Activated T-helper 1 cell treated with anti-CD3 and anti-CD28 coated beads, Interleukin-12 subunit alpha, Interleukin-12 subunit beta, Interleukin-2, Interleukin-4 antibody, amounts not matched to agents 30 ng/mL and 10 ng/mL and 1 ng/mL, durations not matched to agents 14 hours and 24 hours and 36 hours (primary cell): ENCODE measurements at regions not wholly inside any gene's neighbourhood (a gene's known extent, or its start where the extent isn't known, plus 50 kb on each side); places are given as distances from the start of the nearest gene placed in this dataset.

Source experiments
- DNase-seq: peaks from one replicate; pipeline ENCODE4 v3.0.0; 2021; ENCODE audit warnings: low spot score
- H3K27ac Mint-ChIP-seq: one replicate; pipeline ENCODE4 v1.8.0; 2021; ENCODE audit warnings: mild to moderate bottlenecking, mixed read lengths
- H3K27me3 Mint-ChIP-seq: one replicate; pipeline ENCODE4 v1.8.0; 2022; ENCODE audit warnings: mild to moderate bottlenecking, moderate library complexity, mixed read lengths; ENCODE audit not compliant: insufficient read depth
- H3K36me3 Mint-ChIP-seq: one replicate; pipeline ENCODE4 v1.8.0; 2021; ENCODE audit warnings: low read depth, mixed read lengths
- H3K4me1 Mint-ChIP-seq: one replicate; pipeline ENCODE4 v1.8.0; 2021; ENCODE audit warnings: low read depth, mixed read lengths
- H3K4me3 Mint-ChIP-seq: one replicate; pipeline ENCODE4 v1.8.0; 2021; ENCODE audit warnings: mild to moderate bottlenecking, moderate library complexity, mixed read lengths
- H3K9me3 Mint-ChIP-seq: one replicate; pipeline ENCODE4 v1.8.0; 2021; ENCODE audit warnings: mixed read lengths
- intact Hi-C: fragments of 100-400 bp; cut with micrococcal nuclease; formaldehyde crosslinking; loops from one replicate; pipeline ENCODE4 v1.15.1; 2024

DNA sequence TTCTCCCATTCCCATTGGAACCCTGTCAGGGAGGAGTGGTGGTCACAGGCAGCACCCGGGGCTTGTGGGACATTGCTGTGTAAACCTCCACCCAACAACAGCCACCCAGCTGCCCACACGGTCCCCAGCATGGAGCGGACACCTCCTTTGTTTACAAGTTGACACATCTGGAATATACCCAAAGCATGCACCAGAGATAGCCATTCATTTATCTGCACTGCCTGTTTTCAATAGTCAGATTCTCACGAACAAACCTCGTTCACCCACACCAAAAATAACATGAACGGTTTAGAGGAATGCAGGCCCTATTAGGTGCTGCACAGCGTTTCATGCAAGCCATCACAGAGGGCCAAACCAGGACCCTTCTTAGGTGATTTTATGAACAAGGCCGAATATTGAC, 244.8 kb downstream of the FOXL1 start:
- intact Hi-C loops = no loop called here
- DNase-seq = no peak
- H3K27me3 Mint-ChIP-seq = peaks cover 20% of the 10 kb centered on the region
- no peak overlapping the region for H3K4me3 Mint-ChIP-seq
- no peaks in the 10 kb centered on the region for H3K36me3 Mint-ChIP-seq
- H3K27ac Mint-ChIP-seq = no peak overlapping the region
- H3K4me1 Mint-ChIP-seq = peaks cover 5% of the 10 kb centered on the region
- H3K9me3 Mint-ChIP-seq = no peaks in the 10 kb centered on the region

- Mint-ChIP-seq H3K36me3 (no peaks in the 10 kb centered on the region), H3K27me3 (peaks cover 23% of the 10 kb centered on the region), H3K9me3 (no peaks in the 10 kb centered on the region), H3K4me1 (peaks cover 5% of the 10 kb centered on the region), H3K27ac (no peak overlapping the region), H3K4me3 (no peak overlapping the region)
- intact Hi-C loops = no loop called here
- DNase-seq = no peak
Observed at GRCh38 chr16:86823888-86824671, 245.7 kb downstream of the FOXL1 start.

- H3K27ac Mint-ChIP-seq = no peak overlapping the region
- no peaks in the 10 kb centered on the region for H3K36me3 Mint-ChIP-seq
- intact Hi-C loops = no loop called here
- H3K4me3 Mint-ChIP-seq = no peak overlapping the region
- peaks cover 27% of the 10 kb centered on the region for H3K27me3 Mint-ChIP-seq
- DNase-seq = no peak
- H3K9me3 Mint-ChIP-seq = no peaks in the 10 kb centered on the region
- H3K4me1 Mint-ChIP-seq = peaks cover 5% of the 10 kb centered on the region
Observed at GRCh38 chr16:86824751-86825296, 246.5 kb downstream of the FOXL1 start.

- Mint-ChIP-seq H3K4me1 (peaks cover 5% of the 10 kb centered on the region), H3K4me3 (no peak overlapping the region), H3K36me3 (no peaks in the 10 kb centered on the region), H3K27ac (no peak overlapping the region), H3K27me3 (peaks cover 27% of the 10 kb centered on the region), H3K9me3 (no peaks in the 10 kb centered on the region)
- intact Hi-C loops = no loop called here
- DNase-seq = no peak
Observed at GRCh38 chr16:86825631-86826030, 247.3 kb downstream of the FOXL1 start.

GRCh38 chr16:86826941-86827340, 248.6 kb downstream of the FOXL1 start:
- Mint-ChIP-seq H3K9me3 (no peaks in the 10 kb centered on the region), H3K27me3 (peaks cover 26% of the 10 kb centered on the region), H3K4me1 (peaks cover 5% of the 10 kb centered on the region), H3K4me3 (no peak overlapping the region), H3K36me3 (no peaks in the 10 kb centered on the region), H3K27ac (no peak overlapping the region)
- intact Hi-C loops = no loop called here
- DNase-seq = no peak

GRCh38 chr16:86827521-86827920, 249.2 kb downstream of the FOXL1 start:
- no peak for DNase-seq
- peaks cover 5% of the 10 kb centered on the region for H3K4me1 Mint-ChIP-seq
- H3K9me3 Mint-ChIP-seq = no peaks in the 10 kb centered on the region
- H3K4me3 Mint-ChIP-seq = no peak overlapping the region
- no peaks in the 10 kb centered on the region for H3K36me3 Mint-ChIP-seq
- peaks cover 23% of the 10 kb centered on the region for H3K27me3 Mint-ChIP-seq
- intact Hi-C loops = no loop called here
- H3K27ac Mint-ChIP-seq = no peak overlapping the region

DNA sequence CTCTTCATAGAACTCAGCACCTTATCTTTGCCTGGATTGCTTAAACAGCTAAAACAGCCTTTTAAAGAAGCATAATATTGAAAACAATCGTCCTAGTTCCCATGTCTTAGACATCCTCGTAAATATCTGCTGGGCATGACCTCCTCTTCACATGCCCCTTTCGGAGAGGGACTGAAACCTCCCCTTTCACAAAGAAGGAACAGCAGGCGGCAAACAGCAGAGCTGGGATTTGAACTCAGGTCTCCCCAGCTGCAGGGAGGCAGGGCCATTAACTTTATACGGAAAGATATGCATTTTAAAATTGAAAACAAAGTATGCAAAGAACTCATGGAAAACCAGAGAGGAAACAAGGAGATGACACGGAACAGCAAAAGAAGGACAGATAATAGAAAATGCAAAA, 249.9 kb downstream of the FOXL1 start:
- no peaks in the 10 kb centered on the region for H3K9me3 Mint-ChIP-seq
- H3K36me3 Mint-ChIP-seq = no peaks in the 10 kb centered on the region
- no peak overlapping the region for H3K27ac Mint-ChIP-seq
- intact Hi-C loops = no loop called here
- no peak overlapping the region for H3K4me3 Mint-ChIP-seq
- peaks cover 5% of the 10 kb centered on the region for H3K4me1 Mint-ChIP-seq
- H3K27me3 Mint-ChIP-seq = peaks cover 23% of the 10 kb centered on the region
- DNase-seq = no peak

GRCh38 chr16:86828653-86829052, 250.3 kb downstream of the FOXL1 start:
- no peak overlapping the region for H3K4me3 Mint-ChIP-seq
- H3K27me3 Mint-ChIP-seq = peaks cover 23% of the 10 kb centered on the region
- H3K27ac Mint-ChIP-seq = no peak overlapping the region

GRCh38 chr16:86831366-86831765, 253.0 kb downstream of the FOXL1 start:
- Mint-ChIP-seq H3K27me3 (peaks cover 21% of the 10 kb centered on the region), H3K4me1 (peaks cover 5% of the 10 kb centered on the region), H3K36me3 (no peaks in the 10 kb centered on the region), H3K4me3 (no peak overlapping the region), H3K27ac (no peak overlapping the region), H3K9me3 (no peaks in the 10 kb centered on the region)
- intact Hi-C loops = no loop called here
- DNase-seq = no peak

More at GRCh38 chr16:86828653-86829052, 250.3 kb downstream of the FOXL1 start:
- DNase-seq = no peak
- peaks cover 5% of the 10 kb centered on the region for H3K4me1 Mint-ChIP-seq
- no peaks in the 10 kb centered on the region for H3K9me3 Mint-ChIP-seq
- intact Hi-C loops = no loop called here
- no peaks in the 10 kb centered on the region for H3K36me3 Mint-ChIP-seq

- intact Hi-C loops = no loop called here
- no peak overlapping the region for H3K4me3 Mint-ChIP-seq
- H3K27me3 Mint-ChIP-seq = peaks cover 7% of the 10 kb centered on the region
- H3K27ac Mint-ChIP-seq = no peak overlapping the region
- no peaks in the 10 kb centered on the region for H3K36me3 Mint-ChIP-seq
- no peaks in the 10 kb centered on the region for H3K4me1 Mint-ChIP-seq
- H3K9me3 Mint-ChIP-seq = no peaks in the 10 kb centered on the region
- no peak for DNase-seq
Observed at GRCh38 chr16:86833136-86833535, 254.8 kb downstream of the FOXL1 start.

DNA sequence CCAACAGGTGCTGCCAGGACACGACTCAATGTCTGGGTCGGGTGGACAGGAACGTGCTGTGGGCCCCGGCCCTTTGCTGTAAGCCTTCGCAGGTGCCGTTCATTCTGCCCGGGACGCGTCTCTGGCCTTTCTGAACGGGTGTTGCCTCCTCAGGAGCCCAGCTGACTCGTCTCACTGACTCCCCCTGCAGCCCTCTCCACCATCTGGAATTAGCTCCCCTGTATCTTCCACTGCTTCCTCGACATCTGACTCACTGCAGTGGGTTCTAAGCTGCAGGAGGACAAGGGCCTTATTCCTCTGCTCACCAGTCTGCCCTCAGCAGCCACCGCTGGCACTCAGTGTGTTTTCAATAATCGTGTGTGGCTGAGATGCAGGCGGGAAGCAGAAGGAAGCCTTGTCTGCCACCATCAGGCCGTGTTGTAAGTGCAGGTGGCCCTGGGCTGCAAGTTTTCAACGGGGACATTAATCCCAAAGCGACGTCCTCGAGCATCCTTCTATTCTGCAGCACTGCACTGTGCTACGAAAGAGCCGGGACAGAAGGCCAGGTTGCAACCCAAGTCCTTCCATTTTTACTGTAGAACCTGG, 256.2 kb downstream of the FOXL1 start:
- no peak for DNase-seq
- no peaks in the 10 kb centered on the region for H3K36me3 Mint-ChIP-seq
- no peaks in the 10 kb centered on the region for H3K4me1 Mint-ChIP-seq
- H3K9me3 Mint-ChIP-seq = no peaks in the 10 kb centered on the region
- H3K27me3 Mint-ChIP-seq = peaks cover 3% of the 10 kb centered on the region
- H3K27ac Mint-ChIP-seq = no peak overlapping the region
- H3K4me3 Mint-ChIP-seq = no peak overlapping the region
- intact Hi-C loops = no loop called here

GRCh38 chr16:86835982-86836381, 257.6 kb downstream of the FOXL1 start:
- no peak for DNase-seq
- intact Hi-C loops = no loop called here
- Mint-ChIP-seq H3K36me3 (no peaks in the 10 kb centered on the region), H3K27me3 (no peaks in the 10 kb centered on the region), H3K9me3 (no peaks in the 10 kb centered on the region), H3K27ac (no peak overlapping the region), H3K4me3 (no peak overlapping the region), H3K4me1 (no peaks in the 10 kb centered on the region)

DNA sequence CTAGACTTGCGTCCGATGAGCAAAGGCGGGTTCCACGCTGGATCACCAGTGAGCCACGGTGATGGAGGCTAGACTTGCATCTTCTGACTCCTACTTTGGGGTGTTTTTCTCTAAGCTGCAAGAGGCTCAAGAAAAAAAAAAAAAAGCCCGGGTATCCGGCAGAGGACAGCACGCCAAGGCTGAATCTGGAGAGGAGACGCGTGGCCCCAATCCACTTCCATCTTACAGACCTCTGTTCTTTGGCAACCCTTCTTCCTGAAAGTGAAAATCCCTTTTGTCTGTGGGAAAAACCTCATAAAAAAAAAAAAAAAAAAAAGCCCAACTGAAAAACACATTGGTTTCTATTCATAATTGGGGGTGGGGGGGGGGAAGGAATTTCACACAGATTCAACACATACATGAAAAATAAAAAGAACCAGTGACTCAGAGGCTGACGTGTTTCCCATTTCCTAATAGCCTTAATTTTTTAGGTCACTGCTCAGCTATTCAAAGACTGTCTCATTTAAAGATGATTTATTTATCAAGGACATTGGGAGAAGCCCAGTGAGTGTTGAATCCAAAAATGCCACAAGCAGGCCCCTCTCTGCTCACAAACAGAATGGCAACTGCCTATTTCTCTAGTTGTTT, 258.3 kb downstream of the FOXL1 start:
- Mint-ChIP-seq H3K27me3 (no peaks in the 10 kb centered on the region), H3K4me1 (no peaks in the 10 kb centered on the region), H3K27ac (no peak overlapping the region), H3K4me3 (no peak overlapping the region), H3K9me3 (no peaks in the 10 kb centered on the region), H3K36me3 (no peaks in the 10 kb centered on the region)
- intact Hi-C loops = no loop called here
- DNase-seq = no peak
